ENCODE measurements at regions not wholly inside any gene's neighbourhood (a gene's known extent, or its start where the extent isn't known, plus 50 kb on each side); places are given as distances from the start of the nearest gene placed in this dataset.

- no peak for TF ChIP-seq CTCF (IDR thresholded peaks at IDR 0.05; ENCODE audit: low read depth, low read length)
- no peak for DNase-seq
- no peaks in the 10 kb centered on the region for H3K36me3 ChIP-seq
These were observed 1649.1 kb downstream of the LRRC4C start for GRCh38 chr11:39810358-39810757.

GRCh38 chr11:39809833-39810232 is 1649.6 kb downstream of the LRRC4C start:
- Histone ChIP-seq H3K36me3 (no peaks in the 10 kb centered on the region), H3K4me3 (ENCODE audit: low read depth, low read length) (no peak overlapping the region), H3K4me1 (no peaks in the 10 kb centered on the region), H3K27me3 (no peaks in the 10 kb centered on the region), H3K9me3 (no peaks in the 10 kb centered on the region)
- no peak for DNase-seq
- TF ChIP-seq CTCF (IDR thresholded peaks at IDR 0.05; ENCODE audit: low read depth, low read length), result no peak

More at GRCh38 chr11:39810358-39810757, 1649.1 kb downstream of the LRRC4C start:
- Histone ChIP-seq H3K27me3 (no peaks in the 10 kb centered on the region), H3K4me3 (ENCODE audit: low read depth, low read length) (no peak overlapping the region), H3K4me1 (no peaks in the 10 kb centered on the region), H3K9me3 (no peaks in the 10 kb centered on the region)

- no peaks in the 10 kb centered on the region for H3K9me3 ChIP-seq
- no peaks in the 10 kb centered on the region for H3K4me1 ChIP-seq
- DNase-seq, result no peak
- no peaks in the 10 kb centered on the region for H3K36me3 ChIP-seq
- H3K4me3 ChIP-seq (ENCODE audit: low read depth, low read length), result no peak overlapping the region
- no peaks in the 10 kb centered on the region for H3K27me3 ChIP-seq
- TF ChIP-seq CTCF (IDR thresholded peaks at IDR 0.05; ENCODE audit: low read depth, low read length), result no peak
These were observed 1651.5 kb downstream of the LRRC4C start for GRCh38 chr11:39807904-39808303.

- TF ChIP-seq CTCF (IDR thresholded peaks at IDR 0.05; ENCODE audit: low read depth, low read length), result no peak
- no peak for DNase-seq
- no peaks in the 10 kb centered on the region for H3K27me3 ChIP-seq
- H3K36me3 ChIP-seq, result no peaks in the 10 kb centered on the region
- H3K4me3 ChIP-seq (ENCODE audit: low read depth, low read length), result no peak overlapping the region
- H3K4me1 ChIP-seq, result no peaks in the 10 kb centered on the region
- H3K9me3 ChIP-seq, result no peaks in the 10 kb centered on the region
These were observed 1652.8 kb downstream of the LRRC4C start for GRCh38 chr11:39806652-39807051.

GRCh38 chr11:39804271-39804670 is 1655.2 kb downstream of the LRRC4C start:
- no peaks in the 10 kb centered on the region for H3K36me3 ChIP-seq
- TF ChIP-seq CTCF (IDR thresholded peaks at IDR 0.05; ENCODE audit: low read depth, low read length), result no peak
- H3K4me1 ChIP-seq, result no peaks in the 10 kb centered on the region
- H3K27me3 ChIP-seq, result no peaks in the 10 kb centered on the region
- DNase-seq, result no peak
- no peaks in the 10 kb centered on the region for H3K9me3 ChIP-seq
- no peak overlapping the region for H3K4me3 ChIP-seq (ENCODE audit: low read depth, low read length)

- no peak overlapping the region for H3K4me3 ChIP-seq (ENCODE audit: low read depth, low read length)
- no peaks in the 10 kb centered on the region for H3K27me3 ChIP-seq
- no peaks in the 10 kb centered on the region for H3K36me3 ChIP-seq
- no peak for DNase-seq
- H3K4me1 ChIP-seq, result no peaks in the 10 kb centered on the region
- no peaks in the 10 kb centered on the region for H3K9me3 ChIP-seq
- no peak for TF ChIP-seq CTCF (IDR thresholded peaks at IDR 0.05; ENCODE audit: low read depth, low read length)
These were observed 1672.8 kb downstream of the LRRC4C start for GRCh38 chr11:39786682-39787081.
